CD4-positive, CD25-positive, alpha-beta regulatory T cell (primary cell): ENCODE measurements at regions not wholly inside any gene's neighbourhood (a gene's known extent, or its start where the extent isn't known, plus 50 kb on each side); places are given as distances from the start of the nearest gene placed in this dataset.

Source experiments
- ATAC-seq, 2 donors: fragments of 150-1000 bp; cut with Tn5 transposase; one replicate each; pipeline ENCODE4 v1.10.0; 2021; ENCODE audit warnings: low read depth in 2 of 2, moderate number of reproducible peaks in 2 of 2, moderate library complexity in 1 of 2
- DNase-seq, 3 donors: peaks; one replicate each; pipeline versions ENCODE4 v3.0.0 to v3.0.0-alpha.2; 2012 to 2022; ENCODE audit warnings: mixed read lengths in 1 of 3
- H3K27ac ChIP-seq: one replicate; pipeline ENCODE4 v1.7.0; 2013; ENCODE audit warnings: mild to moderate bottlenecking, low read length; ENCODE audit not compliant: insufficient read depth, poor library complexity, severe bottlenecking
- H3K27me3 ChIP-seq: one replicate; pipeline ENCODE4 v1.7.0; 2013; ENCODE audit warnings: low read length; ENCODE audit not compliant: control insufficient read depth, insufficient read depth
- H3K36me3 ChIP-seq: one replicate; pipeline ENCODE4 v1.7.0; 2013; ENCODE audit warnings: mild to moderate bottlenecking, low read length, moderate library complexity; ENCODE audit not compliant: control insufficient read depth, insufficient read depth
- H3K4me1 ChIP-seq: 2 replicates; pipeline ENCODE4 v1.7.0; 2013; ENCODE audit warnings: mild to moderate bottlenecking, low read length; ENCODE audit not compliant: insufficient read depth, control insufficient read depth, poor library complexity, severe bottlenecking
- H3K4me3 ChIP-seq: one replicate; pipeline ENCODE4 v1.7.0; 2013; ENCODE audit warnings: low read depth, mild to moderate bottlenecking, low read length, moderate library complexity
- H3K9me3 ChIP-seq, 2 experiments: 1 replicate in 1 of 2; 2 replicates in 1 of 2; pipeline ENCODE4 v1.7.0; 2013; ENCODE audit warnings: low read length in 2 of 2, mild to moderate bottlenecking in 1 of 2, moderate library complexity in 1 of 2; ENCODE audit not compliant: control insufficient read depth in 2 of 2
- H3K27ac Mint-ChIP-seq, 3 donors: one replicate each; pipeline ENCODE4 v1.8.0; 2020 to 2022; ENCODE audit warnings: mild to moderate bottlenecking in 3 of 3, mixed read lengths in 3 of 3, moderate library complexity in 2 of 3
- H3K27me3 Mint-ChIP-seq: one replicate; pipeline ENCODE4 v1.8.0; 2022; ENCODE audit warnings: mild to moderate bottlenecking, mixed read lengths
- H3K36me3 Mint-ChIP-seq: one replicate; pipeline ENCODE4 v1.8.0; 2020; ENCODE audit warnings: mixed read lengths
- H3K4me1 Mint-ChIP-seq, 4 donors: one replicate each; pipeline ENCODE4 v1.8.0; 2020 to 2022; ENCODE audit warnings: mixed read lengths in 4 of 4, mild to moderate bottlenecking in 1 of 4
- H3K4me3 Mint-ChIP-seq, 4 donors: one replicate each; pipeline ENCODE4 v1.8.0; 2020 to 2022; ENCODE audit warnings: mild to moderate bottlenecking in 4 of 4, mixed read lengths in 4 of 4, moderate library complexity in 3 of 4
- H3K9me3 Mint-ChIP-seq, 7 donors: one replicate each; pipeline ENCODE4 v1.8.0; 2020 to 2022; ENCODE audit warnings: mixed read lengths in 7 of 7, mild to moderate bottlenecking in 3 of 7, moderate library complexity in 2 of 7

GRCh38 chr9:107710953-107711352 is 221.4 kb upstream of the KLF4 start:
- Mint-ChIP-seq H3K4me1 (no peaks in the 10 kb centered on the region), H3K27me3 (no peaks in the 10 kb centered on the region), H3K27ac (no peak overlapping the region), H3K9me3 (peaks cover 0 to 8% (median 2%) of the 10 kb centered on the region in 7 donors), H3K36me3 (no peaks in the 10 kb centered on the region), H3K4me3 (no peak overlapping the region)
- H3K36me3 ChIP-seq, result no peaks in the 10 kb centered on the region
- no peak for ATAC-seq
- H3K27ac ChIP-seq, result no peak overlapping the region
- H3K27me3 ChIP-seq, result no peaks in the 10 kb centered on the region
- no peaks in the 10 kb centered on the region for H3K4me1 ChIP-seq
- H3K9me3 ChIP-seq, result no peaks in the 10 kb centered on the region
- no peak for DNase-seq
- H3K4me3 ChIP-seq, result no peak overlapping the region

GRCh38 chr9:107710546-107710945 is 221.0 kb upstream of the KLF4 start:
- Mint-ChIP-seq H3K9me3 (peaks cover 0 to 8% (median 2%) of the 10 kb centered on the region in 7 donors), H3K4me3 (no peak overlapping the region), H3K27ac (no peak overlapping the region), H3K27me3 (no peaks in the 10 kb centered on the region), H3K36me3 (no peaks in the 10 kb centered on the region), H3K4me1 (no peaks in the 10 kb centered on the region)
- H3K27me3 ChIP-seq, result no peaks in the 10 kb centered on the region
- no peaks in the 10 kb centered on the region for H3K9me3 ChIP-seq
- H3K4me1 ChIP-seq, result no peaks in the 10 kb centered on the region
- no peak overlapping the region for H3K4me3 ChIP-seq
- no peaks in the 10 kb centered on the region for H3K36me3 ChIP-seq
- DNase-seq, result no peak
- no peak for ATAC-seq
- H3K27ac ChIP-seq, result no peak overlapping the region

GRCh38 chr9:107708791-107709190 is 219.2 kb upstream of the KLF4 start:
- Mint-ChIP-seq H3K9me3 (peaks cover 0 to 4% (median 2%) of the 10 kb centered on the region in 7 donors), H3K27ac (no peak overlapping the region), H3K27me3 (no peaks in the 10 kb centered on the region), H3K36me3 (no peaks in the 10 kb centered on the region), H3K4me1 (no peaks in the 10 kb centered on the region), H3K4me3 (no peak overlapping the region)
- Histone ChIP-seq H3K4me3 (no peak overlapping the region), H3K9me3 (no peaks in the 10 kb centered on the region), H3K4me1 (no peaks in the 10 kb centered on the region), H3K27ac (no peak overlapping the region), H3K27me3 (no peaks in the 10 kb centered on the region), H3K36me3 (no peaks in the 10 kb centered on the region)
- no peak for ATAC-seq
- no peak for DNase-seq

- no peaks in the 10 kb centered on the region for H3K36me3 ChIP-seq
- no peaks in the 10 kb centered on the region for H3K27me3 ChIP-seq
- no peaks in the 10 kb centered on the region for H3K4me1 Mint-ChIP-seq
- no peaks in the 10 kb centered on the region for H3K9me3 ChIP-seq
- H3K27ac Mint-ChIP-seq, result no peak overlapping the region
- no peaks in the 10 kb centered on the region for H3K27me3 Mint-ChIP-seq
- no peaks in the 10 kb centered on the region for H3K36me3 Mint-ChIP-seq
- H3K4me3 Mint-ChIP-seq, result no peak overlapping the region
- no peak overlapping the region for H3K27ac ChIP-seq
- H3K4me1 ChIP-seq, result no peaks in the 10 kb centered on the region
- H3K9me3 Mint-ChIP-seq, result peaks cover 0 to 3% (median 0%) of the 10 kb centered on the region in 7 donors
- H3K4me3 ChIP-seq, result no peak overlapping the region
- no peak for DNase-seq
- ATAC-seq, result no peak
These were observed 218.4 kb upstream of the KLF4 start for GRCh38 chr9:107707915-107708441.

- ATAC-seq (no peak), DNase-seq (no peak)
- Mint-ChIP-seq H3K27me3 (no peaks in the 10 kb centered on the region), H3K9me3 (peaks cover 0 to 3% (median 0%) of the 10 kb centered on the region in 7 donors), H3K36me3 (no peaks in the 10 kb centered on the region), H3K4me3 (no peak overlapping the region), H3K4me1 (no peaks in the 10 kb centered on the region), H3K27ac (no peak overlapping the region)
- Histone ChIP-seq H3K4me1 (no peaks in the 10 kb centered on the region), H3K27me3 (no peaks in the 10 kb centered on the region), H3K4me3 (no peak overlapping the region), H3K9me3 (no peaks in the 10 kb centered on the region), H3K27ac (no peak overlapping the region), H3K36me3 (no peaks in the 10 kb centered on the region)
These were observed 217.9 kb upstream of the KLF4 start for GRCh38 chr9:107707428-107707837.

GRCh38 chr9:107706701-107707427 is 217.3 kb upstream of the KLF4 start:
- Mint-ChIP-seq H3K27ac (no peak overlapping the region), H3K27me3 (no peaks in the 10 kb centered on the region), H3K4me1 (no peaks in the 10 kb centered on the region), H3K9me3 (peaks cover 0 to 3% (median 0%) of the 10 kb centered on the region in 7 donors), H3K36me3 (no peaks in the 10 kb centered on the region), H3K4me3 (no peak overlapping the region)
- ATAC-seq (no peak), DNase-seq (no peak)
- Histone ChIP-seq H3K4me3 (no peak overlapping the region), H3K27ac (no peak overlapping the region), H3K4me1 (no peaks in the 10 kb centered on the region), H3K36me3 (no peaks in the 10 kb centered on the region), H3K9me3 (no peaks in the 10 kb centered on the region), H3K27me3 (no peaks in the 10 kb centered on the region)

- DNase-seq, result no peak
- H3K9me3 ChIP-seq, result no peaks in the 10 kb centered on the region
- ATAC-seq, result no peak
- H3K27me3 Mint-ChIP-seq, result no peaks in the 10 kb centered on the region
- no peaks in the 10 kb centered on the region for H3K4me1 Mint-ChIP-seq
- no peaks in the 10 kb centered on the region for H3K27me3 ChIP-seq
- no peak overlapping the region for H3K27ac Mint-ChIP-seq
- H3K36me3 Mint-ChIP-seq, result no peaks in the 10 kb centered on the region
- no peaks in the 10 kb centered on the region for H3K4me1 ChIP-seq
- no peak overlapping the region for H3K4me3 ChIP-seq
- H3K4me3 Mint-ChIP-seq, result no peak overlapping the region
- H3K9me3 Mint-ChIP-seq, result peaks cover 0 to 3% (median 0%) of the 10 kb centered on the region in 7 donors
- no peak overlapping the region for H3K27ac ChIP-seq
- H3K36me3 ChIP-seq, result no peaks in the 10 kb centered on the region
These were observed 216.0 kb upstream of the KLF4 start for GRCh38 chr9:107705521-107705920.

- no peak for DNase-seq
- H3K9me3 ChIP-seq, result no peaks in the 10 kb centered on the region
- Mint-ChIP-seq H3K4me3 (no peak overlapping the region), H3K27me3 (no peaks in the 10 kb centered on the region), H3K4me1 (no peaks in the 10 kb centered on the region), H3K27ac (no peak overlapping the region), H3K9me3 (peaks cover 0 to 3% (median 0%) of the 10 kb centered on the region in 7 donors), H3K36me3 (no peaks in the 10 kb centered on the region)
- no peaks in the 10 kb centered on the region for H3K4me1 ChIP-seq
- H3K27me3 ChIP-seq, result no peaks in the 10 kb centered on the region
- H3K27ac ChIP-seq, result no peak overlapping the region
- H3K36me3 ChIP-seq, result no peaks in the 10 kb centered on the region
- no peak overlapping the region for H3K4me3 ChIP-seq
- no peak for ATAC-seq
These were observed 215.2 kb upstream of the KLF4 start for GRCh38 chr9:107704774-107705173.
